GM12878 (cell line): ENCODE measurements at regions not wholly inside any gene's neighbourhood (a gene's known extent, or its start where the extent isn't known, plus 50 kb on each side); places are given as distances from the start of the nearest gene placed in this dataset.

ENCODE experiments used
- CTCF ChIP-seq, 3 experiments: IDR thresholded peaks in 2 of 3; conservative IDR thresholded peaks in 1 of 3; 2 replicates each; pipeline ENCODE4 v1.5.1; 2011; ENCODE audit warnings: low read depth in 3 of 3, low read length in 3 of 3, mild to moderate bottlenecking in 3 of 3, control low read depth in 2 of 3, moderate library complexity in 2 of 3, inconsistent platforms in 1 of 3, mixed read lengths in 1 of 3; ENCODE audit not compliant: control insufficient read depth in 2 of 3, insufficient read depth in 1 of 3; ENCODE audit errors: extremely low read depth in 1 of 3
- MXI1 ChIP-seq: fragments of 150-350 bp; IDR thresholded peaks from 2 replicates; pipeline ENCODE4 v1.6.1; 2011; ENCODE audit warnings: low read depth, mild to moderate bottlenecking, inconsistent platforms, low read length, improper control_type of control experiment
- MYC ChIP-seq: IDR thresholded peaks from 2 replicates; pipeline ENCODE4 v1.6.1; 2011; ENCODE audit warnings: mild to moderate bottlenecking, low read length, moderate library complexity, inconsistent platforms; ENCODE audit not compliant: insufficient read depth, insufficient replicate concordance, insufficient read length, severe bottlenecking
- NR2F1 ChIP-seq: fragments of 450-650 bp; conservative IDR thresholded peaks from 2 replicates; pipeline ENCODE4 v1.6.1; 2017; ENCODE audit warnings: mild to moderate bottlenecking
- PML ChIP-seq: IDR thresholded peaks from 2 replicates; pipeline ENCODE4 v1.6.1; 2012; ENCODE audit warnings: low read length, inconsistent platforms
- POLR2A ChIP-seq: IDR thresholded peaks from 2 replicates; pipeline ENCODE4 v1.6.1; 2011; ENCODE audit warnings: low read depth, mild to moderate bottlenecking, low read length
- POLR2AphosphoS5 ChIP-seq: IDR thresholded peaks from 2 replicates; pipeline ENCODE4 v1.6.1; 2011; ENCODE audit warnings: mild to moderate bottlenecking, low read length, inconsistent platforms
- SIX5 ChIP-seq: IDR thresholded peaks from 2 replicates; pipeline ENCODE4 v1.6.1; 2011; ENCODE audit warnings: mild to moderate bottlenecking, low read depth, low read length, moderate library complexity; ENCODE audit not compliant: severe bottlenecking
- SPI1 ChIP-seq: IDR thresholded peaks from 2 replicates; pipeline ENCODE4 v1.6.1; 2011; ENCODE audit warnings: low read depth, mild to moderate bottlenecking, low read length, moderate library complexity, borderline replicate concordance; ENCODE audit not compliant: insufficient read depth
- USF1 ChIP-seq: IDR thresholded peaks from 2 replicates; pipeline ENCODE4 v1.6.1; 2011; ENCODE audit warnings: borderline replicate concordance, low read depth, mild to moderate bottlenecking, moderate library complexity, mixed read lengths, low read length; ENCODE audit not compliant: insufficient read depth; ENCODE audit errors: extremely low read length
- TF ChIP-seq, protein P1 (sequence below): IDR thresholded peaks from 2 replicates; pipeline ENCODE4 v1.6.1; 2011; ENCODE audit warnings: mild to moderate bottlenecking, low read depth, low read length, moderate library complexity; ENCODE audit not compliant: insufficient replicate concordance

DNA sequence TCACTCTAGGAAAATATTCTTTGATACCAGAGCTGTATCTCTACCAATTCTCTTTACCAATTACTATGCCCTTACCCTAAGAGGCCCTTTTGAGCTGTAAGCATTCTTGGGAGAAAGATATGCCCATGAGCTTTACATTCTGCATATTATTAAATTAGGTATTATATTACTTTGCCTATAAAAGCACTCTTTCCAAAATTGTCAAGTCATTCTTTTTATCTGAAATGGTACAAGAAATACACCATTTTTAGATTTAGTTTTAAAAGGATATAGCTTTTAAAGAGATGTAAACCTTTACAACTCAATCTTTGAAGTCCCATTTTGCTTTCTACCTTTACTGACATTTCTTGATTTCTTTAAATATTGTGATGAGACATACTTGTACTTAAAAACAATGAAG lies 343.5 kb downstream of the C12orf50 start:
- TF ChIP-seq MXI1, result no peak
- no peak for TF ChIP-seq USF1
- no peak for TF ChIP-seq POLR2AphosphoS5
- TF ChIP-seq PML, result no peak
- no peak for TF ChIP-seq MYC
- no peak for TF ChIP-seq POLR2A
- TF ChIP-seq SPI1, result no peak
- TF ChIP-seq, protein P1, sequence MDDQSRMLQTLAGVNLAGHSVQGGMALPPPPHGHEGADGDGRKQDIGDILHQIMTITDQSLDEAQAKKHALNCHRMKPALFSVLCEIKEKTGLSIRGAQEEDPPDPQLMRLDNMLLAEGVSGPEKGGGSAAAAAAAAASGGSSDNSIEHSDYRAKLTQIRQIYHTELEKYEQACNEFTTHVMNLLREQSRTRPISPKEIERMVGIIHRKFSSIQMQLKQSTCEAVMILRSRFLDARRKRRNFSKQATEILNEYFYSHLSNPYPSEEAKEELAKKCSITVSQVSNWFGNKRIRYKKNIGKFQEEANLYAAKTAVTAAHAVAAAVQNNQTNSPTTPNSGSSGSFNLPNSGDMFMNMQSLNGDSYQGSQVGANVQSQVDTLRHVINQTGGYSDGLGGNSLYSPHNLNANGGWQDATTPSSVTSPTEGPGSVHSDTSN, result no peak
- no peak for TF ChIP-seq CTCF (IDR thresholded peaks at IDR 0.05 in 2 of 3, conservative IDR thresholded peaks at IDR 0.05 in 1 of 3; ENCODE audit: control insufficient read depth in 2 of 3, extremely low read depth in 1 of 3, insufficient read depth in 1 of 3, low read depth in 3 of 3, low read length in 3 of 3)
- no peak for TF ChIP-seq SIX5
- TF ChIP-seq NR2F1, result no peak
